Fibroblast of mammary gland (primary cell): ENCODE measurements at regions not wholly inside any gene's neighbourhood (a gene's known extent, or its start where the extent isn't known, plus 50 kb on each side); places are given as distances from the start of the nearest gene placed in this dataset.

Experiments used
- DNase-seq: peaks from one replicate; pipeline ENCODE4 v3.0.0-alpha.2; 2010; ENCODE audit warnings: low read depth
- H3K4me3 ChIP-seq: 2 replicates; pipeline ENCODE4 v1.5.1; 2011; ENCODE audit warnings: low read depth, mild to moderate bottlenecking, low read length, moderate library complexity; ENCODE audit not compliant: control insufficient read depth
- CTCF ChIP-seq: conservative IDR thresholded peaks from 2 replicates; pipeline ENCODE4 v1.5.1; 2011; ENCODE audit warnings: low read depth, low read length, inconsistent platforms; ENCODE audit not compliant: control insufficient read depth, insufficient read depth

GRCh38 chr6:87884203-87884602 is 163.4 kb upstream of the SPACA1 start:
- no peak for TF ChIP-seq CTCF

GRCh38 chr6:87881342-87881895 is 166.2 kb upstream of the SPACA1 start:
- no peak for TF ChIP-seq CTCF
- peak; percentile 5 for DNase-seq

More at GRCh38 chr6:87884203-87884602, 163.4 kb upstream of the SPACA1 start:
- no peak for DNase-seq
- H3K4me3 ChIP-seq, result no peak overlapping the region

GRCh38 chr6:87879132-87879861 is 168.3 kb upstream of the SPACA1 start:
- H3K4me3 ChIP-seq, result no peak overlapping the region
- DNase-seq, result peak; percentile 40
- no peak for TF ChIP-seq CTCF

More at GRCh38 chr6:87881342-87881895, 166.2 kb upstream of the SPACA1 start:
- no peak overlapping the region for H3K4me3 ChIP-seq

- TF ChIP-seq CTCF, result no peak
- no peak for DNase-seq
- no peak overlapping the region for H3K4me3 ChIP-seq
Observed at GRCh38 chr6:87875781-87876180, 171.9 kb upstream of the SPACA1 start.

- no peak overlapping the region for H3K4me3 ChIP-seq
- DNase-seq, result no peak
- no peak for TF ChIP-seq CTCF
Observed at GRCh38 chr6:87873556-87873955, 171.5 kb upstream of the AKIRIN2 start.

GRCh38 chr6:87870556-87870955 is 168.5 kb upstream of the AKIRIN2 start:
- no peak overlapping the region for H3K4me3 ChIP-seq
- TF ChIP-seq CTCF, result no peak
- no peak for DNase-seq
